H9 (cell line): ENCODE measurements at regions not wholly inside any gene's neighbourhood (a gene's known extent, or its start where the extent isn't known, plus 50 kb on each side); places are given as distances from the start of the nearest gene placed in this dataset.

Experiments used
- DNase-seq: peaks from one replicate; pipeline ENCODE4 v3.0.0-alpha.2; 2017
- H2AFZ ChIP-seq: one replicate; pipeline ENCODE4 v1.6.1; 2013; ENCODE audit warnings: mild to moderate bottlenecking, low read length, control low read depth, moderate library complexity
- H2AK5ac ChIP-seq: 2 replicates; pipeline ENCODE4 v1.6.1; 2013; ENCODE audit warnings: low read length, control low read depth, mixed read lengths; ENCODE audit not compliant: insufficient read length
- H2BK120ac ChIP-seq: one replicate; pipeline ENCODE4 v1.6.1; 2013; ENCODE audit warnings: low read depth, mild to moderate bottlenecking, low read length, control low read depth, inconsistent platforms; ENCODE audit not compliant: poor library complexity, severe bottlenecking
- H2BK12ac ChIP-seq: 2 replicates; pipeline ENCODE4 v1.6.1; 2013; ENCODE audit warnings: low read length, control low read depth, mixed read lengths, low read depth; ENCODE audit not compliant: insufficient read length
- H2BK15ac ChIP-seq: 2 replicates; pipeline ENCODE4 v1.6.1; 2013; ENCODE audit warnings: low read depth, low read length, control low read depth
- H2BK20ac ChIP-seq: one replicate; pipeline ENCODE4 v1.6.1; 2013; ENCODE audit warnings: low read depth, mild to moderate bottlenecking, low read length, control low read depth, inconsistent platforms; ENCODE audit not compliant: poor library complexity, severe bottlenecking
- H2BK5ac ChIP-seq: 2 replicates; pipeline ENCODE4 v1.6.1; 2013; ENCODE audit warnings: low read length, control low read depth, mixed read lengths; ENCODE audit not compliant: insufficient read length
- H3K14ac ChIP-seq: 2 replicates; pipeline ENCODE4 v1.6.1; 2013; ENCODE audit warnings: low read length, control low read depth; ENCODE audit not compliant: insufficient read depth
- H3K18ac ChIP-seq: 2 replicates; pipeline ENCODE4 v1.6.1; 2013; ENCODE audit warnings: low read depth, mild to moderate bottlenecking, mixed read lengths, low read length, control low read depth; ENCODE audit not compliant: insufficient read length
- H3K23ac ChIP-seq: 2 replicates; pipeline ENCODE4 v1.6.1; 2013; ENCODE audit warnings: low read length, control low read depth, mixed read lengths, low read depth; ENCODE audit not compliant: insufficient read length
- H3K23me2 ChIP-seq: 2 replicates; pipeline ENCODE4 v1.6.1; 2013; ENCODE audit warnings: low read depth, mild to moderate bottlenecking, mixed read lengths, low read length, control low read depth; ENCODE audit not compliant: insufficient read length, poor library complexity, severe bottlenecking
- H3K27ac ChIP-seq: 2 replicates; pipeline ENCODE4 v1.5.1; 2013; ENCODE audit warnings: low read length, control low read depth, mixed read lengths, low read depth; ENCODE audit not compliant: insufficient read length
- H3K27me3 ChIP-seq: 2 replicates; pipeline ENCODE4 v1.6.1; 2013; ENCODE audit warnings: low read length, control low read depth, inconsistent platforms; ENCODE audit not compliant: insufficient read depth
- H3K4ac ChIP-seq: 2 replicates; pipeline ENCODE4 v1.6.1; 2013; ENCODE audit warnings: low read depth, mild to moderate bottlenecking, control low read depth, inconsistent platforms, low read length, moderate library complexity
- H3K4me1 ChIP-seq: 2 replicates; pipeline ENCODE4 v1.6.1; 2013; ENCODE audit warnings: low read length, control low read depth, inconsistent platforms; ENCODE audit not compliant: insufficient read depth
- H3K4me2 ChIP-seq: 2 replicates; pipeline ENCODE4 v1.6.1; 2013; ENCODE audit warnings: low read length, control low read depth, mixed read lengths; ENCODE audit not compliant: insufficient read length, insufficient read depth
- H3K56ac ChIP-seq: 2 replicates; pipeline ENCODE4 v1.6.1; 2013; ENCODE audit warnings: low read depth, mild to moderate bottlenecking, mixed read lengths, low read length, control low read depth; ENCODE audit not compliant: insufficient read length
- H3K79me1 ChIP-seq: 2 replicates; pipeline ENCODE4 v1.6.1; 2013; ENCODE audit warnings: low read depth, mild to moderate bottlenecking, moderate library complexity, low read length, control low read depth, inconsistent platforms; ENCODE audit not compliant: insufficient read depth, poor library complexity, severe bottlenecking
- H3K79me2 ChIP-seq: 2 replicates; pipeline ENCODE4 v1.6.1; 2013; ENCODE audit warnings: low read length, control low read depth, inconsistent platforms; ENCODE audit not compliant: insufficient read depth
- H3K9ac ChIP-seq: 2 replicates; pipeline ENCODE4 v1.6.1; 2013; ENCODE audit warnings: low read length, control low read depth, mixed read lengths; ENCODE audit not compliant: insufficient read length; ENCODE audit errors: extremely low read depth
- H3K9me3 ChIP-seq: one replicate; pipeline ENCODE4 v1.6.1; 2013; ENCODE audit warnings: low read depth, low read length, inconsistent platforms; ENCODE audit not compliant: control insufficient read depth
- H3T11ph ChIP-seq: one replicate; pipeline ENCODE4 v1.6.1; 2013; ENCODE audit warnings: mild to moderate bottlenecking, low read length, control low read depth, inconsistent platforms
- H4K20me1 ChIP-seq: one replicate; pipeline ENCODE4 v1.6.1; 2013; ENCODE audit not compliant: control insufficient read depth, insufficient read length, insufficient read depth
- H4K5ac ChIP-seq: 2 replicates; pipeline ENCODE4 v1.6.1; 2013; ENCODE audit warnings: low read depth, mild to moderate bottlenecking, mixed read lengths, low read length, control low read depth; ENCODE audit not compliant: insufficient read length
- H4K8ac ChIP-seq: replicated peaks from 2 replicates; pipeline ENCODE4 v1.6.1; 2013; ENCODE audit warnings: low read length, control low read depth, mixed read lengths, low read depth; ENCODE audit not compliant: insufficient read length
- H4K91ac ChIP-seq: 2 replicates; pipeline ENCODE4 v1.6.1; 2013; ENCODE audit warnings: low read depth, mild to moderate bottlenecking, moderate library complexity, mixed read lengths, low read length, control low read depth; ENCODE audit not compliant: insufficient read length
- H3K27ac Mint-ChIP-seq, 3 experiments: 2 replicates in 2 of 3; 3 replicates in 1 of 3; pipeline ENCODE4 v1.8.0; 2020 to 2021; ENCODE audit warnings: mixed read lengths in 3 of 3, mild to moderate bottlenecking in 1 of 3, moderate library complexity in 1 of 3
- H3K27me3 Mint-ChIP-seq: 2 replicates; pipeline ENCODE4 v1.8.0; 2021; ENCODE audit warnings: low read depth, mild to moderate bottlenecking, moderate library complexity, mixed read lengths
- H3K36me3 Mint-ChIP-seq, 3 experiments: 2 replicates in 2 of 3; 3 replicates in 1 of 3; pipeline ENCODE4 v1.8.0; 2020 to 2021; ENCODE audit warnings: low read depth in 3 of 3, mixed read lengths in 3 of 3; ENCODE audit not compliant: insufficient read depth in 1 of 3
- H3K4me1 Mint-ChIP-seq, 2 experiments: 2 replicates each; pipeline ENCODE4 v1.8.0; 2020; ENCODE audit warnings: mixed read lengths in 2 of 2
- H3K4me3 Mint-ChIP-seq, 2 experiments: 2 replicates in 1 of 2; 3 replicates in 1 of 2; pipeline ENCODE4 v1.8.0; 2020 to 2021; ENCODE audit warnings: mild to moderate bottlenecking in 2 of 2, mixed read lengths in 2 of 2, moderate library complexity in 1 of 2
- H3K9me3 Mint-ChIP-seq, 2 experiments: 2 replicates in 1 of 2; 3 replicates in 1 of 2; pipeline ENCODE4 v1.8.0; 2020; ENCODE audit warnings: mild to moderate bottlenecking in 2 of 2, mixed read lengths in 2 of 2, moderate library complexity in 1 of 2
- WGBS: extraction: QIAGEN DNeasy Blood & Tissue Kit; methylation state at CpG from one replicate; pipeline ENCODE4 v1.1.7; 2013; ENCODE audit warnings: missing lambda C conversion rate, low lambda C conversion rate, mixed read lengths; ENCODE audit not compliant: insufficient read length; ENCODE audit errors: extremely low coverage; 5-methylcytosine and 5-hydroxymethylcytosine counted together
- TF ChIP-seq, protein P1 (sequence below): fragments of 200-600 bp; sonication (generic); conservative IDR thresholded peaks from 3 replicates; pipeline ENCODE4 v1.8.0; 2021; ENCODE audit warnings: antibody characterized with exemption, mild to moderate bottlenecking

DNA sequence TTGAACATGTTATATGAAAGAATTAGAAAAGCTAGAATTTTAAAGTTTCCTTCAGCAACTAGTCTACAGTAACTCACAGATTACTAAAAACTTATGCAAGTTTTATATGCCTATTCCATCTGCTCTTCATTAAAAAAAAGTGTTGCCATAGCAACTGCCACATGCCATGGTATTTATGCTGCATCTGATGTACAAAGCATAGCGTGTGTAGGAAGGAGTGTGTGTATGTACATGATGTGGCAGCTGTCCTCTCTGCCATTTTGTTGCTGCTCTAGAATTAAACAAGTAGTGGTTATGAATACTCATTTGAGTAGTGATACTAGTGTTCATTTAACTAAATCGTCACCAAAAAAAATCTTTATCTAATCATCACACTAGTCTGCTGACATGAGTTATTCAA is 593.5 kb downstream of the CETN3 start:
- WGBS = no CpG with 5 or more reads among the region's 2 CpGs
- H3K23ac ChIP-seq = no peak overlapping the region
- no peaks in the 10 kb centered on the region for H3K9me3 ChIP-seq
- H3K9ac ChIP-seq = no peak overlapping the region
- H3K4me1 ChIP-seq = no peaks in the 10 kb centered on the region
- no peak overlapping the region for H4K91ac ChIP-seq
- no peak overlapping the region for H3K4me3 Mint-ChIP-seq
- H3K4me1 Mint-ChIP-seq = no peaks in the 10 kb centered on the region
- H3K79me2 ChIP-seq = no peaks in the 10 kb centered on the region
- no peak overlapping the region for H4K5ac ChIP-seq
- H3K27ac ChIP-seq = no peak overlapping the region
- H3K4ac ChIP-seq = no peak overlapping the region
- DNase-seq = no peak
- H2BK12ac ChIP-seq = no peak overlapping the region
- H3K18ac ChIP-seq = no peak overlapping the region
- no peaks in the 10 kb centered on the region for H3K23me2 ChIP-seq
- H4K20me1 ChIP-seq = no peaks in the 10 kb centered on the region
- H3K27me3 ChIP-seq = no peaks in the 10 kb centered on the region
- no peaks in the 10 kb centered on the region for H3K79me1 ChIP-seq
- no peak overlapping the region for H2BK20ac ChIP-seq
- no peak overlapping the region for H2AK5ac ChIP-seq
- H2BK15ac ChIP-seq = no peak overlapping the region
- no peaks in the 10 kb centered on the region for H3K27me3 Mint-ChIP-seq
- H4K8ac ChIP-seq = no peak overlapping the region
- no peak overlapping the region for H2BK5ac ChIP-seq
- no peak overlapping the region for H2BK120ac ChIP-seq
- H3K56ac ChIP-seq = no peak overlapping the region
- TF ChIP-seq, protein P1, sequence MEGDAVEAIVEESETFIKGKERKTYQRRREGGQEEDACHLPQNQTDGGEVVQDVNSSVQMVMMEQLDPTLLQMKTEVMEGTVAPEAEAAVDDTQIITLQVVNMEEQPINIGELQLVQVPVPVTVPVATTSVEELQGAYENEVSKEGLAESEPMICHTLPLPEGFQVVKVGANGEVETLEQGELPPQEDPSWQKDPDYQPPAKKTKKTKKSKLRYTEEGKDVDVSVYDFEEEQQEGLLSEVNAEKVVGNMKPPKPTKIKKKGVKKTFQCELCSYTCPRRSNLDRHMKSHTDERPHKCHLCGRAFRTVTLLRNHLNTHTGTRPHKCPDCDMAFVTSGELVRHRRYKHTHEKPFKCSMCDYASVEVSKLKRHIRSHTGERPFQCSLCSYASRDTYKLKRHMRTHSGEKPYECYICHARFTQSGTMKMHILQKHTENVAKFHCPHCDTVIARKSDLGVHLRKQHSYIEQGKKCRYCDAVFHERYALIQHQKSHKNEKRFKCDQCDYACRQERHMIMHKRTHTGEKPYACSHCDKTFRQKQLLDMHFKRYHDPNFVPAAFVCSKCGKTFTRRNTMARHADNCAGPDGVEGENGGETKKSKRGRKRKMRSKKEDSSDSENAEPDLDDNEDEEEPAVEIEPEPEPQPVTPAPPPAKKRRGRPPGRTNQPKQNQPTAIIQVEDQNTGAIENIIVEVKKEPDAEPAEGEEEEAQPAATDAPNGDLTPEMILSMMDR = no peak
- H3K27ac Mint-ChIP-seq = no peak overlapping the region
- H3K9me3 Mint-ChIP-seq = no peaks in the 10 kb centered on the region
- H3K14ac ChIP-seq = no peak overlapping the region
- no peak overlapping the region for H3T11ph ChIP-seq
- H3K36me3 Mint-ChIP-seq = peaks cover 0 to 1% (median 0%) of the 10 kb centered on the region in 3 experiments; a peak in 1 of 7 replicates
- no peak overlapping the region for H3K4me2 ChIP-seq
- H2AFZ ChIP-seq = no peak overlapping the region
